Liver (tissue), 7 donors: ENCODE measurements at regions not wholly inside any gene's neighbourhood (a gene's known extent, or its start where the extent isn't known, plus 50 kb on each side); places are given as distances from the start of the nearest gene placed in this dataset.

Source experiments
- DNase-seq: peaks from one replicate; pipeline ENCODE4 v3.0.0-alpha.2; 2017; ENCODE audit warnings: low spot score
- H3K27ac ChIP-seq, 2 donors: one replicate each; pipeline ENCODE4 v1.7.0; 2013; ENCODE audit warnings: inconsistent platforms in 2 of 2, low read length in 2 of 2, control low read depth in 1 of 2, low read depth in 1 of 2, mild to moderate bottlenecking in 1 of 2
- H3K27me3 ChIP-seq, 4 donors: one replicate each; pipeline versions ENCODE4 v1.6.1 to v1.7.0; 2013; ENCODE audit warnings: low read length in 3 of 4, inconsistent platforms in 1 of 4, mild to moderate bottlenecking in 1 of 4, moderate library complexity in 1 of 4; ENCODE audit not compliant: control insufficient read depth in 4 of 4, insufficient read depth in 4 of 4
- H3K36me3 ChIP-seq, 4 donors: one replicate each; pipeline versions ENCODE4 v1.6.1 to v1.7.0; 2013; ENCODE audit warnings: low read length in 3 of 4, mild to moderate bottlenecking in 3 of 4, low read depth in 1 of 4, moderate library complexity in 1 of 4; ENCODE audit not compliant: control insufficient read depth in 4 of 4, insufficient read depth in 3 of 4
- H3K4me1 ChIP-seq, 4 donors: one replicate each; pipeline versions ENCODE4 v1.6.1 to v1.7.0; 2013; ENCODE audit warnings: low read length in 3 of 4, mild to moderate bottlenecking in 3 of 4, moderate library complexity in 1 of 4; ENCODE audit not compliant: control insufficient read depth in 4 of 4, insufficient read depth in 4 of 4
- H3K4me3 ChIP-seq, 3 donors: one replicate each; pipeline versions ENCODE4 v1.6.1 to v1.7.0; 2013; ENCODE audit warnings: low read length in 3 of 3, control low read depth in 1 of 3, low read depth in 1 of 3, mild to moderate bottlenecking in 1 of 3
- H3K9ac ChIP-seq, 2 donors: one replicate each; pipeline ENCODE4 v1.7.0; 2013; ENCODE audit warnings: low read length in 2 of 2, mild to moderate bottlenecking in 2 of 2, moderate library complexity in 2 of 2, control low read depth in 1 of 2, low read depth in 1 of 2
- H3K9me3 ChIP-seq, 4 donors: one replicate each; pipeline versions ENCODE4 v1.6.1 to v1.7.0; 2013; ENCODE audit warnings: low read length in 3 of 4; ENCODE audit not compliant: control insufficient read depth in 4 of 4
- EGR1 ChIP-seq, 2 donors: IDR thresholded peaks; 2 replicates each; pipeline ENCODE4 v1.6.1; 2016 to 2018; ENCODE audit warnings: antibody characterized with exemption in 2 of 2, low read depth in 2 of 2
- GABPA ChIP-seq, 2 donors: IDR thresholded peaks in 1 of 2; conservative IDR thresholded peaks in 1 of 2; 2 replicates each; pipeline ENCODE4 v1.6.1; 2016; ENCODE audit warnings: antibody characterized with exemption in 2 of 2, mild to moderate bottlenecking in 1 of 2, moderate library complexity in 1 of 2
- HNF4A ChIP-seq, 2 donors: conservative IDR thresholded peaks; 2 replicates each; pipeline ENCODE4 v1.6.1; 2016; ENCODE audit warnings: antibody characterized with exemption in 2 of 2, mild to moderate bottlenecking in 2 of 2
- HNF4G ChIP-seq: IDR thresholded peaks from 2 replicates; pipeline ENCODE4 v1.6.1; 2016; ENCODE audit warnings: antibody characterized with exemption
- NR2F2 ChIP-seq: IDR thresholded peaks from 2 replicates; pipeline ENCODE4 v1.6.1; 2016; ENCODE audit warnings: antibody characterized with exemption
- RAD21 ChIP-seq, 2 donors: IDR thresholded peaks; 2 replicates each; pipeline ENCODE4 v1.6.1; 2016; ENCODE audit warnings: antibody characterized with exemption in 2 of 2, mild to moderate bottlenecking in 2 of 2
- REST ChIP-seq: IDR thresholded peaks from 2 replicates; pipeline ENCODE4 v1.6.1; 2016; ENCODE audit warnings: antibody characterized with exemption, mild to moderate bottlenecking
- RXRA ChIP-seq, 2 donors: IDR thresholded peaks; 2 replicates each; pipeline ENCODE4 v1.6.1; 2017 to 2018; ENCODE audit warnings: antibody characterized with exemption in 2 of 2, mild to moderate bottlenecking in 1 of 2
- SP1 ChIP-seq: IDR thresholded peaks from 2 replicates; pipeline ENCODE4 v1.6.1; 2018; ENCODE audit warnings: antibody characterized with exemption, mild to moderate bottlenecking
- TAF1 ChIP-seq: conservative IDR thresholded peaks from 2 replicates; pipeline ENCODE4 v1.6.1; 2016; ENCODE audit warnings: antibody characterized with exemption, mild to moderate bottlenecking
- YY1 ChIP-seq: IDR thresholded peaks from 2 replicates; pipeline ENCODE4 v1.6.1; 2016; ENCODE audit warnings: antibody characterized with exemption, mild to moderate bottlenecking
- ZBTB33 ChIP-seq: IDR thresholded peaks from 2 replicates; pipeline ENCODE4 v1.6.1; 2016; ENCODE audit warnings: antibody characterized with exemption
- WGBS: extraction: QIAGEN DNeasy Blood & Tissue Kit; methylation state at CpG from one replicate; pipeline ENCODE4 v1.1.7; 2013; 5-methylcytosine and 5-hydroxymethylcytosine counted together
- donor health status: healthy.
- donor health status: healthy.
- donor health status: healthy.
- donor health status: healthy.

- H3K36me3 ChIP-seq = no peaks in the 10 kb centered on the region
- H3K27ac ChIP-seq = no peak overlapping the region
- H3K4me1 ChIP-seq = no peaks in the 10 kb centered on the region
- H3K4me3 ChIP-seq = no peak overlapping the region
- H3K9ac ChIP-seq = no peak overlapping the region
- DNase-seq = no peak
- WGBS = 90% methylated on average over 9 of the region's 9 CpGs
- no peaks in the 10 kb centered on the region for H3K9me3 ChIP-seq
- H3K27me3 ChIP-seq = peaks cover 0 to 3% (median 0%) of the 10 kb centered on the region in 4 donors
- TF ChIP-seq HNF4A (conservative IDR thresholded peaks at IDR 0.05) (no peak), YY1 (no peak)
Measured at GRCh38 chr16:82295290-82296201, 125.5 kb upstream of the MPHOSPH6 start.

GRCh38 chr16:82293671-82294070 lies 123.6 kb upstream of the MPHOSPH6 start:
- DNase-seq = no peak
- H3K4me3 ChIP-seq = no peak overlapping the region
- peaks cover 0 to 3% (median 0%) of the 10 kb centered on the region in 4 donors for H3K27me3 ChIP-seq
- 95% methylated on average over 2 of the region's 2 CpGs for WGBS
- no peaks in the 10 kb centered on the region for H3K4me1 ChIP-seq
- no peak overlapping the region for H3K27ac ChIP-seq
- no peaks in the 10 kb centered on the region for H3K9me3 ChIP-seq
- no peak for TF ChIP-seq GABPA (IDR thresholded peaks at IDR 0.05 in 1 of 2, conservative IDR thresholded peaks at IDR 0.05 in 1 of 2)
- no peak for TF ChIP-seq NR2F2
- no peak for TF ChIP-seq HNF4A (conservative IDR thresholded peaks at IDR 0.05)
- no peak for TF ChIP-seq REST
- no peak for TF ChIP-seq RXRA (IDR thresholded peaks at IDR 0.05)
- no peak for TF ChIP-seq HNF4G
- no peak for TF ChIP-seq SP1
- TF ChIP-seq RAD21 (IDR thresholded peaks at IDR 0.05) = no peak
- no peak for TF ChIP-seq TAF1
- no peak overlapping the region for H3K9ac ChIP-seq
- no peaks in the 10 kb centered on the region for H3K36me3 ChIP-seq

GRCh38 chr16:82287937-82288336 lies 117.9 kb upstream of the MPHOSPH6 start:
- TF ChIP-seq SP1 (no peak), EGR1 (IDR thresholded peaks at IDR 0.05; ENCODE audit: low read depth in 2 of 2) (no peak), RAD21 (IDR thresholded peaks at IDR 0.05) (no peak), TAF1 (no peak), HNF4A (conservative IDR thresholded peaks at IDR 0.05) (no peak), RXRA (IDR thresholded peaks at IDR 0.05) (no peak), ZBTB33 (no peak)
- Histone ChIP-seq H3K27ac (no peak overlapping the region), H3K9ac (no peak overlapping the region), H3K9me3 (no peaks in the 10 kb centered on the region), H3K4me1 (no peaks in the 10 kb centered on the region), H3K4me3 (no peak overlapping the region), H3K36me3 (no peaks in the 10 kb centered on the region), H3K27me3 (peaks cover 0 to 5% (median 0%) of the 10 kb centered on the region in 4 donors)
- WGBS = 84% methylated on average over 3 of the region's 3 CpGs
- DNase-seq = no peak
